SH-SY5Y (cell line): ENCODE measurements at regions not wholly inside any gene's neighbourhood (a gene's known extent, or its start where the extent isn't known, plus 50 kb on each side); places are given as distances from the start of the nearest gene placed in this dataset.

ENCODE experiments used
- GATA2 ChIP-seq: IDR thresholded peaks from 2 replicates; pipeline ENCODE4 v1.6.1; 2011; ENCODE audit warnings: mild to moderate bottlenecking, low read depth, low read length
- GATA3 ChIP-seq: IDR thresholded peaks from 2 replicates; pipeline ENCODE4 v1.6.1; 2011; ENCODE audit warnings: low read depth, mild to moderate bottlenecking, low read length, moderate library complexity

DNA sequence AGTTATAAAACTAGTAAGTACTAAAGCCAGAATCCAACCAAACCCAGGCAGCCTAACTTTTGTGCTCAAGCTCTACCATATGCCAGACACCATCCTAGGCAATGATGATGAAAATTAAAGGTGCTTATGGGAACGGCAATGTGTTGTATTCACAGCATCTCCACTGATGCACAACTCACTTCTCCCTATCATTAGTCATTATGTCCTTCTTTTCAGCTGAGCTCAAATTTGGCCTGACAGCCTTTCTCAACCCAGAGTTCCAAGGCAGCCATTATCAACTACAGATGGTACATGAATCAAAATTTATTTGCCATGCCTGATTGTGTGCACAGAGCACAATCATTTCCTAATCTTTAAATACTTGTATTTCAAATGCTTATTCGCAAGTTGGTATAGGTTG is 121.6 kb upstream of the TNPO1 start:
- TF ChIP-seq GATA3: no peak
- TF ChIP-seq GATA2: no peak
